NB4 (cell line): ENCODE measurements at regions not wholly inside any gene's neighbourhood (a gene's known extent, or its start where the extent isn't known, plus 50 kb on each side); places are given as distances from the start of the nearest gene placed in this dataset.
"Not testable (repeated sequence)": the region's sequence is repeated elsewhere in the genome, so short reads cannot be mapped to it uniquely, and the experiment has no call there.

Source experiments
- DNase-seq: peaks from one replicate; pipeline ENCODE4 v3.0.0; 2010; ENCODE audit warnings: low read depth
- H3K4me3 ChIP-seq: one replicate; pipeline ENCODE4 v1.5.1; 2011; ENCODE audit warnings: mild to moderate bottlenecking, low read depth, low read length, moderate library complexity
- MYC ChIP-seq: IDR thresholded peaks from 2 replicates; pipeline ENCODE4 v1.6.1; 2011; ENCODE audit warnings: low read depth, low read length
- POLR2A ChIP-seq: IDR thresholded peaks from 2 replicates; pipeline ENCODE4 v1.6.1; 2011; ENCODE audit warnings: mild to moderate bottlenecking; ENCODE audit not compliant: insufficient read length; ENCODE audit errors: extremely low read depth
- TF ChIP-seq, protein P1 (sequence below): IDR thresholded peaks from one replicate; pipeline ENCODE4 v1.5.1; 2012; ENCODE audit warnings: low read depth, low read length
- TF ChIP-seq, protein P2 (sequence below): IDR thresholded peaks from 2 replicates; pipeline ENCODE4 v1.6.1; 2011; ENCODE audit warnings: low read depth, low read length

DNA sequence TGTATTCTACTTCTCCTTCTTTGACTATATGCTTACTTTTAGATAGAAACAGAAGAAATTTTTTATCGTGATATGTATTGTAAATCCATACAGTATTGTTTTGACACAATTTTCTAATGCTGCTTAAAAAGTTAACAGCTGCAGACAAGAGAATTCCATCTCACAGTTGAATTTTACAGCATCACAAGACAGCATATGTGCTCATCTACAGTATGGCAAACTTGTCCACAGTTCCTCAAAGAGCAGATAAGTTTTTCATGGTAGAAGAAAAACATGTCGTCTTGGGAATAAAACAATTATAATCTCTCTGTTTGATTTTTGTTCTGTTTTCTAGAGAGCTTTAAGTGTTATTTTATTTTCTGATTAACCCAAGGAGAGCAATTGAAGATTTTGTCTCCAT is 438.5 kb upstream of the NUDT12 start:
- TF ChIP-seq, protein P1, sequence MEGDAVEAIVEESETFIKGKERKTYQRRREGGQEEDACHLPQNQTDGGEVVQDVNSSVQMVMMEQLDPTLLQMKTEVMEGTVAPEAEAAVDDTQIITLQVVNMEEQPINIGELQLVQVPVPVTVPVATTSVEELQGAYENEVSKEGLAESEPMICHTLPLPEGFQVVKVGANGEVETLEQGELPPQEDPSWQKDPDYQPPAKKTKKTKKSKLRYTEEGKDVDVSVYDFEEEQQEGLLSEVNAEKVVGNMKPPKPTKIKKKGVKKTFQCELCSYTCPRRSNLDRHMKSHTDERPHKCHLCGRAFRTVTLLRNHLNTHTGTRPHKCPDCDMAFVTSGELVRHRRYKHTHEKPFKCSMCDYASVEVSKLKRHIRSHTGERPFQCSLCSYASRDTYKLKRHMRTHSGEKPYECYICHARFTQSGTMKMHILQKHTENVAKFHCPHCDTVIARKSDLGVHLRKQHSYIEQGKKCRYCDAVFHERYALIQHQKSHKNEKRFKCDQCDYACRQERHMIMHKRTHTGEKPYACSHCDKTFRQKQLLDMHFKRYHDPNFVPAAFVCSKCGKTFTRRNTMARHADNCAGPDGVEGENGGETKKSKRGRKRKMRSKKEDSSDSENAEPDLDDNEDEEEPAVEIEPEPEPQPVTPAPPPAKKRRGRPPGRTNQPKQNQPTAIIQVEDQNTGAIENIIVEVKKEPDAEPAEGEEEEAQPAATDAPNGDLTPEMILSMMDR: no peak
- TF ChIP-seq, protein P2, sequence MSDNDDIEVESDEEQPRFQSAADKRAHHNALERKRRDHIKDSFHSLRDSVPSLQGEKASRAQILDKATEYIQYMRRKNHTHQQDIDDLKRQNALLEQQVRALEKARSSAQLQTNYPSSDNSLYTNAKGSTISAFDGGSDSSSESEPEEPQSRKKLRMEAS: no peak
- TF ChIP-seq MYC (no peak), POLR2A (no peak)

DNA sequence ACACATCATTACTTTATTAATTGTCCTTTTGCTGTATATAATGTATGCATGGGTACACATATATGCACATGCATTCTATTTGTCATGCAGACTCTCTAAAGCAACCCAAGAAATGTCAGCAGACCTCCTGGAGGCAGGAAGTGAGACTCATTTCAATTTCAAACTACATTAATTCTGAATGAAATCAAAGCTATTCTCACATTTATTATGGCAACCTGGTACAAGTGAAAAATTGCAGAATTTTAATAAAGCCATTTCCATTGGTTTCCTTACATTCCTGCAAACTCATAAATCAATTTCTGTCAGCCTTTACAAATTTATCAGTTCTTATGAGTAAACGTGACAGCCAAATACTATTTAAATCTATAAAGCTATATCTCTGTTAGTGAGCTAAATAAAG is 430.4 kb upstream of the NUDT12 start:
- no peak for DNase-seq
- no peak for TF ChIP-seq MYC
- TF ChIP-seq, protein P2: no peak
- no peak for TF ChIP-seq POLR2A
- TF ChIP-seq, protein P1: no peak
- H3K4me3 ChIP-seq: no peak overlapping the region

More for the DNA sequence above, 438.5 kb upstream of the NUDT12 start:
- H3K4me3 ChIP-seq: no peak overlapping the region
- DNase-seq: no peak

DNA sequence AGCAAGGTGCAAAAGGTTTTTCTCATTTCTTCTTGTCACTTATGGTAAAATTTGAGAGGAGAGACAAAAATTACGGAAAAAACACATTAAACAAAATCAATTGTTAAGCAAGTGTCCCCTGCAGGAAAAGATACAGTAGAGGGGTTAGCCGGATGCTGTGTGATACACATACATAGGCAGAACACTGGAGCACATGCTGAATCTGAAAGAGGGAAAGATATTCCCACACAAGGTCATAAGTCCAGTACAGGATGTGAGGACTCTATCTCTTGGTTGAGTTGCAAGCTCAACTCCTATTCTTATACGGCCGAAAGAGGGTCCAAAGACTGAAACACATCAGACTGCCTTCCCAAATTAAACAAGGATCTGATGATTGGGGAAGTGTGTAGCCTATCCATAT is 427.5 kb upstream of the NUDT12 start:
- DNase-seq: no peak
- TF ChIP-seq MYC (no peak), POLR2A (no peak)
- TF ChIP-seq, protein P1: no peak
- TF ChIP-seq, protein P2: no peak
- no peak overlapping the region for H3K4me3 ChIP-seq

DNA sequence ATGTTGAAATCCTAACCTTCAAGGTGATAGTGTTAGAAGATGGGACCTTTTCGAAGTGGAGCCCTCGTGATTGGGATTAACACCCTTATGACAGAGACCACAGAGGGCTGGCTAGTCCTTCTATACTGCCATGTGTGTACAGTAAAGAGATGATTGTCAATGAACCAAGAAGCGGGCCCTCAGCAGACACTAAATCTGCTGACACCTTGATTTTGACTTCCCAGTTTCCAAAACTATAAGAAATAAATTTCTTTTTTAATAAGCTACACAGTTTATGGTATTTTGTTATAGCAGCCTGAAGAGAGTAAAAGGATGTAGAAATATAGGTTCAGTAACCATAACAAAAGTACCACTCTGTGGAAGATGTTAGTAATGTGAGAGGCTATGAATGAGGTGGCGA is 419.0 kb upstream of the NUDT12 start:
- H3K4me3 ChIP-seq: no peak overlapping the region
- no peak for TF ChIP-seq POLR2A
- TF ChIP-seq, protein P2: no peak
- TF ChIP-seq MYC: no peak
- TF ChIP-seq, protein P1: no peak
- no peak for DNase-seq

DNA sequence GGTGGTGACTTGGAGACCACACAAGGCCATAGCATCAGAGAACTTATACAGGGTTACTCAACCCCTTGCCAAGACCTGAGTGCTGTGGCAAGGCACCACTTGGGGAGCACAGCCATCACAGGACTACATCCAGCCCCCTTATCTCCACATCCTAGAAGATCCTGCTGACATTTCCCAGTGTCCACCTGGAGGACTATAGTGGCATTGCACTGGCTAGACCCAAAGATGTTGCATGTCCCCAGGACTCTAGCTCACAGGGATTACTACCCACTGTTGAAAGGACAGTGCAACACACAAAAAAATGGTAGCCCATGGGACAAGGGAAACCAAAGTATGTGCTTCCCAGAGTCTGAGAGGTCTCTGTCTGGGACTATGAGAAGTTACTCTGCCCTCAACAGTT is 411.1 kb upstream of the NUDT12 start:
- no peak for TF ChIP-seq POLR2A
- TF ChIP-seq, protein P1: no peak
- no peak for TF ChIP-seq MYC
- TF ChIP-seq, protein P2: no peak
- DNase-seq: peak; percentile 1
- no peak overlapping the region for H3K4me3 ChIP-seq

DNA sequence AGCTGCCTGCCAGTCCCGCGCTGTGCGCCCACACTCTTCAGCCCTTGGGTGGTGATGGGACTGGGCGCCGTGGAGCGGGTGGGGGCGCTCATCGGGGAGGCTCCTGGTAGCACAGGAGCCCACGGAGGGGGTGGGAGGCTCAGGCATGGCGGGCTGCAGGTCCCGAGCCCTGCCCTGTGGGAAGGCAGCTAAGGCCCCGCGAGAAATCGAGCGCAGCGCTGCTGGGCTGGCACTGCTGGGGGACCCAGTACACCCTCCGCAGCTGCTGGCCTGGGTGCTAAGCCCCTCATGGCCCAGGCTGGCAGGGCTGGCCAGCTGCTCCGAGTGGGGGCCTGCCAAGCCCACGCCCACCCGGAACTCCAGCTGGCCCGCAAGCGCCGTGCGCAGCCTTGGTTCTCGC is 403.7 kb upstream of the NUDT12 start:
- H3K4me3 ChIP-seq, DNase-seq: not testable (repeated sequence)
